Neural crest cell (in vitro differentiated cells): ENCODE measurements at regions not wholly inside any gene's neighbourhood (a gene's known extent, or its start where the extent isn't known, plus 50 kb on each side); places are given as distances from the start of the nearest gene placed in this dataset.

Source experiments
- DNase-seq: peaks from one replicate; pipeline ENCODE4 v3.0.0; 2021; ENCODE audit warnings: low read depth, mixed read lengths, low spot score
- H3K27ac Mint-ChIP-seq: one replicate; pipeline ENCODE4 v1.8.0; 2021; ENCODE audit warnings: mild to moderate bottlenecking, mixed read lengths; ENCODE audit not compliant: unreplicated experiment
- H3K27me3 Mint-ChIP-seq: 2 replicates; pipeline ENCODE4 v1.8.0; 2021; ENCODE audit warnings: low read depth, mild to moderate bottlenecking, mixed read lengths
- H3K36me3 Mint-ChIP-seq: 2 replicates; pipeline ENCODE4 v1.8.0; 2021; ENCODE audit warnings: low read depth, mild to moderate bottlenecking, mixed read lengths
- H3K4me1 Mint-ChIP-seq: 2 replicates; pipeline ENCODE4 v1.8.0; 2021; ENCODE audit warnings: mixed read lengths
- H3K4me3 Mint-ChIP-seq: one replicate; pipeline ENCODE4 v1.8.0; 2021; ENCODE audit warnings: mild to moderate bottlenecking, mixed read lengths
- H3K9me3 Mint-ChIP-seq: 2 replicates; pipeline ENCODE4 v1.8.0; 2021; ENCODE audit warnings: mixed read lengths
- CTCF ChIP-seq: fragments of 200-600 bp; sonication (generic); conservative IDR thresholded peaks from 2 replicates; pipeline ENCODE4 v1.5.0; 2021; ENCODE audit warnings: antibody characterized with exemption, mild to moderate bottlenecking

- Mint-ChIP-seq H3K36me3 (no peaks in the 10 kb centered on the region), H3K27me3 (no peaks in the 10 kb centered on the region), H3K27ac (no peak overlapping the region), H3K4me3 (no peak overlapping the region), H3K9me3 (no peaks in the 10 kb centered on the region), H3K4me1 (no peaks in the 10 kb centered on the region)
- DNase-seq, result no peak
- TF ChIP-seq CTCF, result no peak
Observed at GRCh38 chr2:139798391-139798790, 1018.2 kb upstream of the NXPH2 start.

GRCh38 chr2:139790807-139791752, 1010.9 kb upstream of the NXPH2 start:
- Mint-ChIP-seq H3K27ac (no peak overlapping the region), H3K9me3 (no peaks in the 10 kb centered on the region), H3K36me3 (no peaks in the 10 kb centered on the region), H3K4me3 (no peak overlapping the region), H3K4me1 (peaks cover 18% of the 10 kb centered on the region), H3K27me3 (peaks cover 3% of the 10 kb centered on the region)
- TF ChIP-seq CTCF, result peak; percentile 64
- no peak for DNase-seq

- no peak for DNase-seq
- no peak for TF ChIP-seq CTCF
- Mint-ChIP-seq H3K36me3 (no peaks in the 10 kb centered on the region), H3K4me1 (peaks cover 18% of the 10 kb centered on the region), H3K4me3 (no peak overlapping the region), H3K27me3 (peaks cover 3% of the 10 kb centered on the region), H3K9me3 (no peaks in the 10 kb centered on the region), H3K27ac (no peak overlapping the region)
Observed at GRCh38 chr2:139790136-139790535, 1009.9 kb upstream of the NXPH2 start.

- Mint-ChIP-seq H3K27me3 (no peaks in the 10 kb centered on the region), H3K9me3 (no peaks in the 10 kb centered on the region), H3K36me3 (no peaks in the 10 kb centered on the region), H3K4me3 (no peak overlapping the region), H3K27ac (no peak overlapping the region), H3K4me1 (no peaks in the 10 kb centered on the region)
- no peak for TF ChIP-seq CTCF
- DNase-seq, result no peak
Observed at GRCh38 chr2:139778732-139779131, 998.5 kb upstream of the NXPH2 start.

GRCh38 chr2:139773720-139774277, 993.6 kb upstream of the NXPH2 start:
- no peaks in the 10 kb centered on the region for H3K36me3 Mint-ChIP-seq
- no peak overlapping the region for H3K27ac Mint-ChIP-seq

More at GRCh38 chr2:139773720-139774277, 993.6 kb upstream of the NXPH2 start:
- no peak for DNase-seq
- H3K9me3 Mint-ChIP-seq, result no peaks in the 10 kb centered on the region
- no peaks in the 10 kb centered on the region for H3K27me3 Mint-ChIP-seq
- TF ChIP-seq CTCF, result no peak
- no peaks in the 10 kb centered on the region for H3K4me1 Mint-ChIP-seq
- H3K4me3 Mint-ChIP-seq, result no peak overlapping the region
